HUDEP-2 (cell line): ENCODE measurements at regions not wholly inside any gene's neighbourhood (a gene's known extent, or its start where the extent isn't known, plus 50 kb on each side); places are given as distances from the start of the nearest gene placed in this dataset.
"Not testable (repeated sequence)": the region's sequence is repeated elsewhere in the genome, so short reads cannot be mapped to it uniquely, and the experiment has no call there.

Source experiments
- DNase-seq, 76 experiments: peaks; one replicate each; lab custom pipeline; 2025; ENCODE audit not compliant: unreplicated experiment in 76 of 76; lab: John Stamatoyannopoulos, UW

DNA sequence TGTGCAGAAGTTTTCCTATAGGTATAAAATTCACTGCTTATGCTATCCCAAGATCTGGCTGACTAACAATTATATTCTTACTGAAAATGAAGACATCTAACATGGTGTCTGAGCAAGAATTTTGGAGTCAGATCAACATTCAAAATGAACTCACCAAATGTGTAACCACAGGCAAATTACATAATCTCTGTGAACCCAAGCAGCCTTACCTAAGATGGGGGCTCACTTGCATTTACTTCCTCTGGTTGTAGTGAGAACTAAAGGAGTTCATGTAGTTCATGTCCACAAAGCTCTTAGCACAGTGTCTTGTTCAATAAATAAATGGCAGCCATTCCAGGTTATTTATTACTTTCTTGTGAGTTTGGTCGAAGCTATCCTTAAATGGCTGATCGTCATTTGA, 163.9 kb upstream of the LCORL start:
- DNase-seq, result no peak

DNA sequence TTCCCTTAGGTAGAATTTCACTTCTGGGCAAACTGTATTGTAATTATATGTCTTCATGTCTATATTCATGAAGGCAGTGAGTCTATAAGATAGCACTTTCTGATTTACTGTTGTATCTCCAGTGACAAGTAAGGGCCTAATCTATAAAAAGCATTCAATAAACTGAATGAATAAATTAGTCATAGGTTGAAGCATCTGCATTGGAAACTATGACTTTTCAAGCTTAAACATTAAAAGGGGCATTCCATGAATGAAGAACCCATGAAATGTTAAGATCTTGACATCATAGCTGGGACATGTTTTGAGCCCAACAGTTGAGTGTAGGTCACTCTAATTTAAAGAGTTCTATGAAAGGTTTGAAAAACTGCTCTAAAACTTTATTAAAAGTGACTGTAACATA, 159.3 kb upstream of the LCORL start:
- no peak for DNase-seq

DNA sequence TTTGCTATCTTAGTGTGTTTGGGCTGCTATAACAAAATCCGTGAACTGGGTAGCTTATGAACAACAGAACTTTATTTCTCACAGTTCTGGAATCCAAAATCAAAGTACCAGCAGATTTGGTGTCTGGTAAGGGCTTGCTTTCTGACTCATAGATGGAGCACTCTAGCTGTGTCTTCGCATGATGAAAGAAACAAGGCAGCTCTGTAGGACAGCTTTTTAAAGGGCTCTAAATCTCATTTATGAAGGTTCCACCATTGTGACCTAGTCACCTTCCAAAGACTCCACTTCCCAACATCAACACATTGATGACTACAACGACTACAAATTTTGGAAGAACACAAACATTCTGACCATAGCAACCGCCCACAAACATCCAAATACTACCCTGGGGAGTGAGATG, 158.6 kb upstream of the LCORL start:
- DNase-seq, result no peak

DNA sequence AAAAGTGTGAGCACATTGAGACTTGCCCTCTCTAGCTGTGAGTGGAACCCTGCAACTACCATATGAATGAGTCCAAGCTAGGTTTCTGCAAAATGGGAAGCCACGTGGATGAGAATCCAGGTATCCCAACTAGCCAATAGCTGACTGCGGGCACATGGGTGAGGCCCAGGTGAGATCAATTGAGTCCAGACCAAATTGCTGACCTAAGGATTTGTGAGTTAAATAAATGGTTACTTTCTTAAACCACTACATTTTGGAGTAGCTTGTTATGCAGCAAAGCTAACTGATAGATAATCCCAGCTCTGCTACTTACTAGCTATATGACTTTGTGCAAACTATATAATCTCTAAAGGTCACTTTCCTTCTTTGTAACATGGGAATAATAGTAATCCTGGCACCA, 150.3 kb upstream of the LCORL start:
- no peak for DNase-seq

DNA sequence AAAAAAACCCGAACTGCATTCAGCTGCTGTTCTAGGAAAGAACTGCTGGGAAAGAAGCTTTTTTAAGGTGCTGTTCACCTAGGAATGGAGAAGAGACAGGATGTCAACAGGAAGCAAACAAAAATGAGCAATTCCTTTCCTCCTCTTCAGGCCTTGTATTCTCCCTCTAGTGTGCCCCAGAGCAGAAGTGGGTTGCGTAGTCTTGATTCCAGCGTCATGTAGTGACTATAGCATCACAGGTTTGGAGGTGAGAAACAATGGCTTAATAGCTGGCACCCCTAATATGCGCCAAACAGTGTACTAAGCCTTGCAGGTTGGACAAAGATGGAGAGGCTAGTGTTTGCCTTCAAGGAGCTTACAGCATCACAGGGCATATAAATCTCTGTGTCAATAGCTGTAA, 146.3 kb upstream of the LCORL start:
- no peak for DNase-seq

DNA sequence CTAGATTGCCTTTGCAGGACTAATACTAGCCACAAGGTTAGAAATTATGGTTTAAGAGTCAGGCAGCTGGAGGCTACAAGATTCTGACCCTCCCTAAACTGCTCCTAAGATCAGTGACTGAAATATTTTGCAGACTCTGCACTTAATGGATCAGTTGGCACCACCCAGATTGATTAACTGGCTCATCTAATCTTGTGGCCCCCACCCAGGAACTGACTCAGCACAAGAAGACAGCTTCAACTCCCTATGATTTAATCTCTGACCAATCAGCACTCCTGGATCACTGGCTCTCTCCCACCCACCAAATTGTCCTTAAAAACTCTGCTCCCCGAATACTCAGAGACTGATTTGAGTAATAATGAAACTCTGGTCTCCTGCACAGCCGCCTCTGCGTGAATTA, 145.4 kb upstream of the LCORL start:
- peak in 1 of 76 experiments; percentile 5 for DNase-seq

DNA sequence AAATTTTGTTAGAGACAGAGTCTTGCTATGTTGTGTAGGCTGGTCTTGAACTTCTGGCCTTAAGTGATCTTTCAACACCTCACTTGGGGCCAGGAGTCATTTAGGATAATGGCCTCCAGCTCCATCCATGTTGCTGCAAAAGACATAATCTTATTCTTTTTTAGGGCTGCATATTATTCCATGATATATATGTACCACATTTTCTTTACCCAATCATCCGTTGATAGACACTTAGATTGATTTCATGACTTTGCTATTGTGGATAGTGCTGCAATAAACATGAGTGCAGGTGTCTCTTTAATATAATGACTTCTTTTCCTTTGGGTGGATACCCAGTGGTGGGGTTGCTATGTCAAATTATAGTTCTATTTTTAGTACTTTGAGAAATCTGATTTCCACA, 140.9 kb upstream of the LCORL start:
- no peak for DNase-seq

DNA sequence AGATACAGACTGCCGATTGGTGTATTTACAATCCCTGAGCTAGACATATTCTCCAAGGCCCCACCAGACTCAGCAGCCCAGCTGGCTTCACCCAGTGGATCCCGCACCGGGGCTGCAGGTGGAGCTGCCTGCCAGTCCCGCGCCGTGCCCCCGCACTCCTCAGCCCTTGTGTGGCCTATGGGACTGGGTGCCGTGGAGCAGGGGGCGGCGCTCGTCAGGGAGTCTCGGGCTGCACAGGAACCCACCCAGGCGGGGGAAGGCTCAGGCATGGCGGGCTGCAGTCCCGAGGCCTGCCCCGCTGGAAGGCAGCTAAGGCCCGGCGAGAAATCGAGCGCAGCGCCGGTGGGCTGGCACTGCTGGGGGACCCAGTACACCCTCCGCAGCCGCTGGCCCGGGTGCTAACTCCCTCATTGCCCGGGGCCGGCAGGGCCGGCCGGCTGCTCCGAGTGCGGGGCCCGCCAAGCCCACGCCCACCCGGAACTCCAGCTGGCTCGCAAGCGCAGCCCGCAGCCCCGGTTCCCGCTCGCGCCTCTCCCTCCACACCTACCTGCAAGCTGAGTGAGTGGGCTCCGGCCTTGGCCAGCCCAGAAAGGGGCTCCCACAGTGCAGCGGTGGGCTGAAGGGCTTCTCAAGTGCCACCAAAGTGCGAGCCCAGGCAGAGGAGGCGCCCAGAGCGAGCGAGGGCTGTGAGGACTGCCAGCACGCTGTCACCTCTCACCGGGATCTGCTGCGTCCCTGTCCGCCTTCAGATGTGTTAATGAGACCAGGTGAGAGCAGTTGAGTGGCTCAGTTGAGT, 137.8 kb upstream of the LCORL start:
- not testable (repeated sequence) for DNase-seq

DNA sequence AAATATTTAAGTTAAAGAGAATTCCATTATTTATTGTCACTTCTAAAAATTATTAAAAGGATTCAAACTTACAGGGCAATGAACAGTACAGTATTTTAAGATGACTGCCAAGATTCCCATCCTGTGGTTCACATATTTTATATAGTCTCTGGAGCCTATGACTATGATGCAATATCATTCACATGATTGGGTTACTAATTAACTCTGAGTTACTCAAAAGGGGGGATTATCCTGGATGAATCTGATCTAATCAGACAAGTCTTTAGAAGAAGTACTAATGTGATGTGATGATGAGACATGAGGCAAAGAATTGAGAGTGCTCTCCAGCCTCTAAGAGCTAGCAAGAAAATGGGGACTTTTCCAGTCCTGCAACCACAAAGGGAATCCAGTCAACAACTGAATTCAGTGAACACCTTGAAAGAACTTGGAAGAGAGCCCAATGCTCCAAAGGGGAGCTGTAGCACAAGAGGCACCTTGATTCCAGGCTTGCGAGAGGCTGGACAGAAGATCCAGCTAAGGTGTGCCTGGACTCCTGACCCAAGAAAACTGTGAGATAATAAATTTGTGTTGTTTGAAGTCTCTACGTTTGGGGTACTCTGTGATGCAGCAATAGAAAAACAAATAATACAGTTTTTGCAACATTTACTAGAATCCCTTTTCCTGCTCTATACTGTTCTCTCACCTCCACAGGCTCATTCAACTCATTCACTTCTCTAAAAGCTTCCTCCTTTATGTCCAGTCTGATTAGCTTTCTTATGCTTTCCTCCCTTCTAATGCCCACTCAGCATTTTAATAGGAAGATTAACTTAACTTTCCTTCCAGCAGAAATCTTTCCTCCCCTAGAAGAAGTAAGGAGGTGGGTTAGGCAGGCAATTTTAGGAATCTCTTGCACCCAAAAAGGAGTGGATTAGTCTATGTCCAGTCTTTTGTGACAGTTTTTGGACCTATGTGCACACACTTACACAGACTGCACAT, 133.8 kb upstream of the LCORL start:
- DNase-seq, result no peak

DNA sequence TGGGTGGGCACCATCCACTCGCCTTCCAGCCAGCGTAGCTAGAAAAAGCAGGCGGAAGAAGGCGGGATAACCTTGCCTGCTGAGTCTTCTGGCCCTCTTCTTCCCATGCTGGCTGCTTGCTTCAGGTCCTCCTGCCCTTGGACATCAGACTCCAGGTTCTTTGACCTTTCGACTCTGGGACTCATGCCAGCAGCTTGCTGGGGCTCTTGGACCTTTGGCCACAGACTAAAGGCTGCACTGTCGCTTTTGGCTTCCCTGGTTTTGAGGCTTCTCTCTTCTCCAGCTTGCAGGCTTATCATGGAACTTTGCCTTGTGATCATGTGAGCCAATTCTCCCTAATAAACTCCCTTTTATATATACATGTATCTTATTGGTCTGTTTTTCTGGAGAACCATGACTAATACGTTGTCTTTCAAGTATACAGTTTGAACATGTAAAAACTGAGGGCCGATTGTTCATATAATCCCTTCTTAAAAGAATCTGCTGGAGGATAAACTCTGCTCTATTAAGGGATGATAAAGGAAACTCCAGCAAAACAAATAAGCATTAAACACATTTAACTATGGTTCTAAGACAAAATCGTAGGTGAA, 116.6 kb upstream of the LCORL start:
- DNase-seq, result no peak

DNA sequence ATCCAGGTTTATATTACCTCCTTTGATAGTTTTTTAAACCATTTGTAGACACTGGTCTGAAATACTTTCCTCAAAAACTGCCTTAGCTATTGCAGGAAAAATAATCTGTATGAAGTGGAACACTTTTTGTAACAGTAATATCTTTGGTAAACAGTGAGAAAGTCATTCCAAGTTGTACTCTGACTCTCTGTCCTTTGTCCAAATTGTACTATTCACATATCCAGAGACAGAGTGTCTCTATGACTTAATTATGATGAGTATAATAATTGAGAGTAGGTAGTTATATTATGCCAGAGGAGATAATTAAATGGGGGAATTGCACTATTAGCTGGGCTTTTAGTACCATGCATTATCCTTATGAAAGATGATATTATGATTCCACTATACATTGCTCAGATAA, 112.6 kb upstream of the LCORL start:
- no peak for DNase-seq

DNA sequence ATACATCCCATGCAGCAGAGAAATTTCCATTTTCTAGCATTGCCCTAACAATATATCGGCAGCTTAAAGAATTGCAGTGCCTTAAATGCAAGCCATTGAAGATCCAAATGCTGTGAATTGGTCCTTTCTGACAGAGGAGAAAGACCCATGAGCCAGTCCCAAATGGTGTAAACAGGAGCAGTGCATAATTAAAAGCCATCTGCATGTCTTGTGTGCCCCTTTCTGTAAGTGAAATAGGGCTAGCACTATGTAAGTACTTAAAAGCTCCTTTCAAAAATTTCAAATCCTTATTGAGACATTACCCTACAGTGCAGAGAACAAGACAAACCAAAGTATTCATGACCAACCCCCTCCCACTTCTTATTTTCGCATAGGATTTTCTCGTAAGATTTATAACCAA, 108.7 kb upstream of the LCORL start:
- DNase-seq, result no peak

DNA sequence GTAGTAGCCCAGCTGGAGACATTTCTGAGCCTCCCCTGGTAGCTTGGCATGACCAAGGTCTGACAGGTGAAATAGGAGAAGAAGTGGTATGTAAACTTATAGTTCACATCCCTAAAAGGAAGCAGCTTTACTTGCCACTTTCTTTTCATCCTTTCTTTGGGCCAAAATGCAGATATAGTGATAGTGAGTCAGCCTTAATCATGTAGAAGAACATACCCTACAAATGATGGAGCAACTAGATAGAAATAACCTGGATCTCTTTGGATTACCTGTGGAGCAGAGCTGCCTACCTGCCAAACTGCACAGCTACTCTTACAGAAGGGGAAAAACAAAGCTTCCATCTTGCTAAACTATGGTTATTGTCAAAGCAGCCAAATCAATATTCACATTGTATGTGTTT, 106.7 kb upstream of the LCORL start:
- DNase-seq, result no peak

DNA sequence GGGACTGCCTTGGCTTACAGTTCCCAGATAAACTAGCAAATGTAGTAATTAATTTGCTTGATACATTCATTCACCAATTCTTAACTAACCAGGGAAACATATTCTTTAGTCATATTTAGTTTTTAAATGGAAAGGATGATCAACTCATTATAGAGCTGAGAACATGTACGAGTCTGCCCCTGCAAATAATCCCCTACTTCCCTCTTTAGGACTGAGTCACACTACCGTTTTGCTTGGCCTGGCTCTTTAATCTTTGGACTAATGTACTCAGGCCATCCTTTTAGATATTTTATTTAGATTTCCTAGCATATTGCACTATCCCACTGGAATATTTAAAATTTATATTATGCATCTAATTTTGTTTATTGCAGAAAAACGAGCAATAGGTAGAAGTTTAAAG, 105.5 kb upstream of the LCORL start:
- no peak for DNase-seq

DNA sequence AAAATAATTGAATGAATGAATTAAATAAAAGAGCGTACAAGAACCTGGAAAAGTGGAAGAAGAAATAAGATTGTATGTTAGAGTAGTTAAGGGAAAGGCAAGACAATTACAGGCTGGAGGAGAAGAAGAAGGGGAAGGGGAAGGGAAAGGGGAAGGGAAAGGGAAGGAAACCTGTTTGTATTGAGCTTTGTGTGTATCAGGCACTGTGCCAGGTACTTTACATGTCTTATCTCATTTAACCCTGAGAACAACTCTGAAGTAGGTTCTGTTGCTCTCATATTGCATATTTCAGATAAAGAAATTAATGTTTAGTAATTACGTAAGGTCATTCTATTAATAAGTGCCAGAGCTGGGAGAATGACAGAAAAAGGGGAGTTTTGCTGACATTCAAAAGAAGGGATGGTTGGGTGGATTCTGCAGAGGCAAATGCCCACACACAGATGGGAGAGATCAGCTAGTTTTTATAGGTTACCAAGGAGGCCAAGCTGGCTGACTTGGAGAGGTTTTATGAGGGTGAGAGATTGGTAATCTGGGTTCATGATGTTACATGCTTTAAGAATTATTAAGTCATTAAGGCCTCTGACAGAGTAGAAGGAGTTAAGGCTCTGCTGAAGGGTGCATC, 92.3 kb upstream of the LCORL start:
- DNase-seq, result no peak

DNA sequence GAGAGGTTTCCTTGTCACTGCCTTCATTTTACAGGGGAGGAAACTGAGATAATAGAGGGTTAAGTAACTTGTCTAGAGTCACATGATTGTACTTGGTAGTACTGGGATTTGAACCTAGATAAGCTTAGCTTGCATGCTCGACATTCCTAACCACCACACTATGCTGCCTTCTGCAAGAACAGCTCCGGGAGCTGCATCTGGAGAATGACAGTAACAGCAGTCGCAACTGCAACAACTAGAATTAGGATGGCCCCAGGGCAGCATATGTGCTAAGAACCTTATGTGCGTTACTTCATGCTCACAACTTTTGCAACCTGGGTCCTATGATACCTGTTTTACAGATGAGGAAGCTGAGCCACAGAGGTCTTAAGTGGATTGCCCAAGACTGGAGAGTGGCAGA, 89.5 kb upstream of the LCORL start:
- DNase-seq, result no peak

DNA sequence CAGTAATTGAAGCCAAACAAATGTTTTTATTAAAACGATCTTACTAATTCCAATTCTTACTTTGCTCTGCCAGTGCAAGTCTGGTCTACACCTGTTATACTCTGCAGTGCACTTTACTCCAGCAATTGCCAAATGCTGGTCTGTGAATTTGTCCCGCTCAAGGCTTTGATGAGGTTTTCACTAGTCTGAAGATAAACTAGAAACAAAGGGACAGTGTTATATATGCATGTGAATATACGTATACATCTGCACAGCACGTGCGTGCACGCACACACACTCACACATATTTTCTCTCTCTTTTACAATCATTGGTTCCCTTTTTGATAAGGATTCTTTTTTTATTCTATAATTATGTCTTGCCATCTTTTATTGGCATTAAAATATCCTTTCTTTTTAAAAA, 88.5 kb upstream of the LCORL start:
- DNase-seq, result no peak

DNA sequence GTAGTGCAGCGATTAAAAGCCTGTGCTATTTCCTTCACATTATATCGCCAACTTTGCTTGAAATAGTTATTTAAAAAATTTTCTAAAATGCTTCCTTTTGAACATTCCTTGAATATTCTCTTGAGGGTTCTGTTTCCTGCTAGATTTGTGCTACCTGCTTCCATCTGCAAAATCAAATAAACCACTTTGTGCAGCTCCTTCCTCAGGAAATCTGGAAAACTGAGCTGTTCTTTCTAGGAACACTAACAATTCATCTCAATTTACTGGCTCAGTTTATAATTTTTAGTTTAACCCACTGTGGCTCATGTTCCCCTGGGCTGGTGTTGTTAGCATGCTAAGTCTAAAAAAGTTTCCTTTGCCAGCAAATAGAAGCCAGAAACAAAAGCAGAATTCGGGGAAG, 88.1 kb upstream of the LCORL start:
- no peak for DNase-seq

DNA sequence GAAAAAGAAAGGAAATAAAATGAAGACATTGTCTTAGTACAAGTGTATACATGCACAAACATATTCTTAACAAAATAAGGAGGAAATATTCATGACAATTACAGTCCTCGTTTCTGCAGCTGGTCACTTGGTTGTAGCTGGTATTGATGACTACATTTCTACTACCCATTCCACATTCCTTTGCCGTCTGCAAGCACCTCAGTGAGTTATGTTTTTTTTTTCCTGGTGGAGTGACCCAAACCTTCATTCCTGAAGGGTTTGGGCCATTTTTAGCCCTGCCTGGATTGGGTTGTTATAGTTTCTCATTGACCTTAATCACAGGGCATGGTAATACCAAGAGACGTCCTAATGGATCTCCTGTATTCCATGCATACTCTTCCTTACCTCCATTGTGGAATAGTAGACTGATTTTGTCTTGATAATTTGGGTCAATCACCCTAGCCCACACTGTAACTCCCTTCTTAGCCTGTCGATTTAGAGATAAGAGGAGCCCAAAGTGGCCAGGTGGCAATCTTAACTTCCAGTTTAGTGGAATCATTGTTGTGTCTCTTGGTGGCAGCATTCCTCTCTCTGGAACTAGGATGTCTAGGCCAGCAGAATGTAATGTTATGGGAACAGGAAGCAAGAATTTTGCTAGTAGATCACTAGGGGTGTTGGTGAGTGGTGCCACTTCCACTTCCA, 86.4 kb upstream of the LCORL start:
- DNase-seq, result not testable (repeated sequence)

DNA sequence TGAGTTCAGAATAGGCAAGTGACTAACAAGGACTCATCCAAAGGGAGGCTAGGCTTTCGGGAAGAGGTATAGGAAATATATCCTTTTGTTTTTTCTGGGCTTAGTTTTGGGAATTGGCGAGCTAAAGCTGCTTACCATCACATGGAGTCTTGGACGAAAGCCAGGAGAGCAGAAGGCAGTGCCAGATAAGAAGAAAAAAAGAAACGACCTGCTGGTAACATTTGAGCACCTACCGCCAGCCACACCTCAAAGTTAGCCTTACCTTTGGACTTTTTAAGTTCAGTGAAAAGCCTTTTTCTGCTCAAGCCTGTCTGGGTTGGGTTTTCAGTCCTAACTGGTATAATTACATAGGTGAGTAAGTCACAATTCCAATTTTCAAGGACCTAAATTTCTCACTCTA, 85.1 kb upstream of the LCORL start:
- peak in 51 of 76 experiments; percentile 0 to 62 (median 21) for DNase-seq
